ENCODE measurements at regions not wholly inside any gene's neighbourhood (a gene's known extent, or its start where the extent isn't known, plus 50 kb on each side); places are given as distances from the start of the nearest gene placed in this dataset.

DNA sequence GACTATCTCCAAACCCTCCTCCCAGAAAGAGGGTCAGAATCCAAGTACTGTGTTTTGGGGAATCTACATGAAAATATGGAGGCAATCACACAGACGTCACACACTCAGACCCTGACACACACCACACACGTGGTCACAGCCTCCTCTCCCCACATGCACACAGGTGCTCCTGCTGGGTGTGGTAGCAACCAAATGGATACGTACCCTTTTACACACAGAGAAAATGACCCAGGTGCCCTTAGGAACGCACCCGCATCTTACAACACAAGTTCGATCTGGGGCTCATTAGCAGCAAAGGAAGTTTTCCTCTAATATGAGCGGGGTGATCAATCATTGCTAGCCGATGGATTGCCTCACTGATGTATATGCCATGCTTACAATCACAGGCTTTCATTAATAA is 480.2 kb upstream of the KLF4 start:
- no peak overlapping the region for H3K9ac ChIP-seq (replicated peaks; ENCODE audit: extremely low read depth, insufficient read depth, low read length)
- H4K20me1 ChIP-seq (replicated peaks; ENCODE audit: control insufficient read depth, extremely low read depth, insufficient read depth, low read length), result no peaks in the 10 kb centered on the region
- intact Hi-C loops (cut with micrococcal nuclease) (no loop called here), dilution Hi-C loops (cut with MboI; ENCODE audit: extremely low pct_ligation_motif_present, low sequenced_read_pairs) (no loop called here)
- no peaks in the 10 kb centered on the region for H3K9me3 ChIP-seq (replicated peaks; ENCODE audit: control insufficient read depth, insufficient read depth, low read length)
- DNase-seq (ENCODE audit: low read depth, low spot score), result no peak
- TF ChIP-seq MYC (IDR thresholded peaks at IDR 0.05; ENCODE audit: low read depth, low read length) (no peak), FOS (IDR thresholded peaks at IDR 0.05; ENCODE audit: borderline replicate concordance, insufficient read depth, low read length) (no peak), POLR2AphosphoS5 (IDR thresholded peaks at IDR 0.05; ENCODE audit: insufficient read depth, low read depth, low read length) (no peak), GATA2 (IDR thresholded peaks at IDR 0.05; ENCODE audit: insufficient read depth, insufficient read length, low read depth, low read length) (no peak), JUN (IDR thresholded peaks at IDR 0.05; ENCODE audit: borderline replicate concordance, insufficient read depth, insufficient read length, low read depth) (no peak), EZH2 (IDR thresholded peaks at IDR 0.05; ENCODE audit: borderline replicate concordance, low read depth, low read length, severe bottlenecking) (no peak), POLR2A (IDR thresholded peaks at IDR 0.05; ENCODE audit: low read depth, low read length) (no peak)
- TF ChIP-seq, protein P1, sequence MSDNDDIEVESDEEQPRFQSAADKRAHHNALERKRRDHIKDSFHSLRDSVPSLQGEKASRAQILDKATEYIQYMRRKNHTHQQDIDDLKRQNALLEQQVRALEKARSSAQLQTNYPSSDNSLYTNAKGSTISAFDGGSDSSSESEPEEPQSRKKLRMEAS (IDR thresholded peaks at IDR 0.05; ENCODE audit: insufficient read depth, insufficient read length), result no peak
- TF ChIP-seq, protein P2, sequence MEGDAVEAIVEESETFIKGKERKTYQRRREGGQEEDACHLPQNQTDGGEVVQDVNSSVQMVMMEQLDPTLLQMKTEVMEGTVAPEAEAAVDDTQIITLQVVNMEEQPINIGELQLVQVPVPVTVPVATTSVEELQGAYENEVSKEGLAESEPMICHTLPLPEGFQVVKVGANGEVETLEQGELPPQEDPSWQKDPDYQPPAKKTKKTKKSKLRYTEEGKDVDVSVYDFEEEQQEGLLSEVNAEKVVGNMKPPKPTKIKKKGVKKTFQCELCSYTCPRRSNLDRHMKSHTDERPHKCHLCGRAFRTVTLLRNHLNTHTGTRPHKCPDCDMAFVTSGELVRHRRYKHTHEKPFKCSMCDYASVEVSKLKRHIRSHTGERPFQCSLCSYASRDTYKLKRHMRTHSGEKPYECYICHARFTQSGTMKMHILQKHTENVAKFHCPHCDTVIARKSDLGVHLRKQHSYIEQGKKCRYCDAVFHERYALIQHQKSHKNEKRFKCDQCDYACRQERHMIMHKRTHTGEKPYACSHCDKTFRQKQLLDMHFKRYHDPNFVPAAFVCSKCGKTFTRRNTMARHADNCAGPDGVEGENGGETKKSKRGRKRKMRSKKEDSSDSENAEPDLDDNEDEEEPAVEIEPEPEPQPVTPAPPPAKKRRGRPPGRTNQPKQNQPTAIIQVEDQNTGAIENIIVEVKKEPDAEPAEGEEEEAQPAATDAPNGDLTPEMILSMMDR (IDR thresholded peaks at IDR 0.05; ENCODE audit: extremely low read depth in 1 of 2, insufficient read depth in 1 of 2, low read depth in 1 of 2, low read length in 2 of 2), result no peak
- BruUV-seq (replicated peaks), result no TSS peak
- no peaks in the 10 kb centered on the region for H3K79me2 ChIP-seq (ENCODE audit: control insufficient read depth, insufficient read depth, low read length)
- no peak overlapping the region for H2AFZ ChIP-seq (ENCODE audit: low read depth, low read length)
- H3K36me3 ChIP-seq (ENCODE audit: control insufficient read depth in 2 of 2, extremely low read depth in 1 of 2, insufficient read depth in 2 of 2, low read length in 2 of 2), result no peaks in the 10 kb centered on the region
- no peaks in the 10 kb centered on the region for H3K27me3 ChIP-seq (ENCODE audit: control insufficient read depth in 2 of 2, insufficient read depth in 2 of 2, low read length in 2 of 2)
- POLR2A ChIA-PET, result no interaction called here
- CTCF ChIA-PET, result no interaction called here
- no peaks in the 10 kb centered on the region for H3K4me1 ChIP-seq (ENCODE audit: control insufficient read depth, extremely low read depth, insufficient read depth, low read length)
- H3K9me1 ChIP-seq (replicated peaks; ENCODE audit: control insufficient read depth, extremely low read depth, insufficient read depth, low read length), result no peaks in the 10 kb centered on the region
- no peak overlapping the region for H3K4me2 ChIP-seq (ENCODE audit: insufficient read depth, low read length)
- H3K4me3 ChIP-seq (replicated peaks in 1 of 3; ENCODE audit: insufficient read depth in 1 of 3, low read depth in 1 of 3, low read length in 3 of 3), result no peak overlapping the region
- FAIRE-seq, result no peak
- no peak overlapping the region for H3K27ac ChIP-seq (ENCODE audit: insufficient read depth, low read depth, low read length)

All from endothelial cell of umbilical vein (primary cell).